HEK293 (cell line): ENCODE measurements at regions not wholly inside any gene's neighbourhood (a gene's known extent, or its start where the extent isn't known, plus 50 kb on each side); places are given as distances from the start of the nearest gene placed in this dataset.

Experiments
- GLI4 ChIP-seq: fragments of 450-650 bp; formaldehyde crosslinking; IDR thresholded peaks from 2 replicates; pipeline ENCODE4 v1.5.1; 2016; ENCODE audit warnings: missing biosample characterization, missing genetic modification characterization
- RBAK ChIP-seq: fragments of 450-650 bp; formaldehyde crosslinking; IDR thresholded peaks from 2 replicates; pipeline ENCODE4 v1.5.1; 2016; ENCODE audit warnings: missing biosample characterization, missing genetic modification characterization
- ZNF629 ChIP-seq: fragments of 450-650 bp; formaldehyde crosslinking; IDR thresholded peaks from 2 replicates; pipeline ENCODE4 v1.5.1; 2017; ENCODE audit warnings: missing biosample characterization, missing genetic modification characterization
- TF ChIP-seq, protein P1 (sequence below): fragments of 450-650 bp; formaldehyde crosslinking; IDR thresholded peaks from 2 replicates; pipeline ENCODE4 v1.5.1; 2016; ENCODE audit warnings: missing biosample characterization, missing genetic modification characterization
- TF ChIP-seq, protein P2 (sequence below): fragments of 450-650 bp; formaldehyde crosslinking; IDR thresholded peaks from 2 replicates; pipeline ENCODE4 v1.5.1; 2016; ENCODE audit warnings: missing biosample characterization, missing genetic modification characterization, low read depth

DNA sequence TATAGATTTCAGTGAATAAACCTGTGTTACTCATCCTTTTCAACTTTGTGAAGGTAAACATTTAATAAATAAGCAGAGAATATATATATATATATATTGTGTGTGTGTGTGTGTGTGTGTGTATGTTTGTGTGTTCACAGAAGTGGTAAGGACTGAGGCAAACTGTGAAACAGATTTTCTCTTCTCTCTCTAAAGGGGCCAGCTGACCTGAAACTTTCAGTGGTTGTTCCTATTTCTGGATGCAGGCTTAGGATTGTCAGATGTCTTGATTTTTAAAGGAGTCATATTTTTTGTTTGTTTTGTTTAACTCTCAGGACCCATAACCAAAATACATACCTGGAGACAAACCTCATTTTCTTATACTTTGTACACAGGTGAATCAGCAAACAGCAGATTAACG lies 714.9 kb upstream of the MEF2C start:
- TF ChIP-seq RBAK (tag by site-specific recombination) (no peak), GLI4 (tag by site-specific recombination) (no peak), ZNF629 (no peak)
- TF ChIP-seq, protein P1, sequence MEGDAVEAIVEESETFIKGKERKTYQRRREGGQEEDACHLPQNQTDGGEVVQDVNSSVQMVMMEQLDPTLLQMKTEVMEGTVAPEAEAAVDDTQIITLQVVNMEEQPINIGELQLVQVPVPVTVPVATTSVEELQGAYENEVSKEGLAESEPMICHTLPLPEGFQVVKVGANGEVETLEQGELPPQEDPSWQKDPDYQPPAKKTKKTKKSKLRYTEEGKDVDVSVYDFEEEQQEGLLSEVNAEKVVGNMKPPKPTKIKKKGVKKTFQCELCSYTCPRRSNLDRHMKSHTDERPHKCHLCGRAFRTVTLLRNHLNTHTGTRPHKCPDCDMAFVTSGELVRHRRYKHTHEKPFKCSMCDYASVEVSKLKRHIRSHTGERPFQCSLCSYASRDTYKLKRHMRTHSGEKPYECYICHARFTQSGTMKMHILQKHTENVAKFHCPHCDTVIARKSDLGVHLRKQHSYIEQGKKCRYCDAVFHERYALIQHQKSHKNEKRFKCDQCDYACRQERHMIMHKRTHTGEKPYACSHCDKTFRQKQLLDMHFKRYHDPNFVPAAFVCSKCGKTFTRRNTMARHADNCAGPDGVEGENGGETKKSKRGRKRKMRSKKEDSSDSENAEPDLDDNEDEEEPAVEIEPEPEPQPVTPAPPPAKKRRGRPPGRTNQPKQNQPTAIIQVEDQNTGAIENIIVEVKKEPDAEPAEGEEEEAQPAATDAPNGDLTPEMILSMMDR (tag by site-specific recombination), result no peak
- TF ChIP-seq, protein P2, sequence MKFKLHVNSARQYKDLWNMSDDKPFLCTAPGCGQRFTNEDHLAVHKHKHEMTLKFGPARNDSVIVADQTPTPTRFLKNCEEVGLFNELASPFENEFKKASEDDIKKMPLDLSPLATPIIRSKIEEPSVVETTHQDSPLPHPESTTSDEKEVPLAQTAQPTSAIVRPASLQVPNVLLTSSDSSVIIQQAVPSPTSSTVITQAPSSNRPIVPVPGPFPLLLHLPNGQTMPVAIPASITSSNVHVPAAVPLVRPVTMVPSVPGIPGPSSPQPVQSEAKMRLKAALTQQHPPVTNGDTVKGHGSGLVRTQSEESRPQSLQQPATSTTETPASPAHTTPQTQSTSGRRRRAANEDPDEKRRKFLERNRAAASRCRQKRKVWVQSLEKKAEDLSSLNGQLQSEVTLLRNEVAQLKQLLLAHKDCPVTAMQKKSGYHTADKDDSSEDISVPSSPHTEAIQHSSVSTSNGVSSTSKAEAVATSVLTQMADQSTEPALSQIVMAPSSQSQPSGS (tag by site-specific recombination), result no peak
